ENCODE measurements at regions not wholly inside any gene's neighbourhood (a gene's known extent, or its start where the extent isn't known, plus 50 kb on each side); places are given as distances from the start of the nearest gene placed in this dataset.
"Not testable (repeated sequence)": the region's sequence is repeated elsewhere in the genome, so short reads cannot be mapped to it uniquely, and the experiment has no call there.

DNA sequence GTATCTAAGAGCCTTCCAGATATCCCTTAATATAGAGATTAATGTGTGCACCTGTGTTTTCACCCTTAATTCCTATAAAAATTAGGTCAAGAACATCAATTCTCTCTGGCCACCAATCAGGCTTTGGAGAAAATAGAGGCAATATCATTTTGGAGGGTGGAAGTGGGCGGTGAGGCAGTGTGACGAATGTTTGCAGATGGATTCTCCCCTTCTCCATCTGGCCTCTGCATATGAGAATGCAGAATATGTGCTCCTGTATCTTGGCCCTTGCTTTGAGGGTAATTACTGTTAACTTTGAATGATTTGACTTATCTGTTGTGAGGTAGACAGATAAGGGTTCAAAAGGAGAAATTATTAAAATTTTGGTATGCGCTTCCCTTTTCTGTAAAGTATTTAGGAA is 304.0 kb upstream of the NPSR1 start:
- peaks cover 5% of the 10 kb centered on the region for H3K4me1 ChIP-seq
- H3K27me3 ChIP-seq (ENCODE audit: low read depth): no peaks in the 10 kb centered on the region
- H3K4me3 ChIP-seq: no peak overlapping the region
- no peak for DNase-seq
- intact Hi-C loops (cut with micrococcal nuclease): no loop called here
- no peaks in the 10 kb centered on the region for H3K36me3 ChIP-seq
- TF ChIP-seq, protein P1, sequence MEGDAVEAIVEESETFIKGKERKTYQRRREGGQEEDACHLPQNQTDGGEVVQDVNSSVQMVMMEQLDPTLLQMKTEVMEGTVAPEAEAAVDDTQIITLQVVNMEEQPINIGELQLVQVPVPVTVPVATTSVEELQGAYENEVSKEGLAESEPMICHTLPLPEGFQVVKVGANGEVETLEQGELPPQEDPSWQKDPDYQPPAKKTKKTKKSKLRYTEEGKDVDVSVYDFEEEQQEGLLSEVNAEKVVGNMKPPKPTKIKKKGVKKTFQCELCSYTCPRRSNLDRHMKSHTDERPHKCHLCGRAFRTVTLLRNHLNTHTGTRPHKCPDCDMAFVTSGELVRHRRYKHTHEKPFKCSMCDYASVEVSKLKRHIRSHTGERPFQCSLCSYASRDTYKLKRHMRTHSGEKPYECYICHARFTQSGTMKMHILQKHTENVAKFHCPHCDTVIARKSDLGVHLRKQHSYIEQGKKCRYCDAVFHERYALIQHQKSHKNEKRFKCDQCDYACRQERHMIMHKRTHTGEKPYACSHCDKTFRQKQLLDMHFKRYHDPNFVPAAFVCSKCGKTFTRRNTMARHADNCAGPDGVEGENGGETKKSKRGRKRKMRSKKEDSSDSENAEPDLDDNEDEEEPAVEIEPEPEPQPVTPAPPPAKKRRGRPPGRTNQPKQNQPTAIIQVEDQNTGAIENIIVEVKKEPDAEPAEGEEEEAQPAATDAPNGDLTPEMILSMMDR (IDR thresholded peaks at IDR 0.05; ENCODE audit: borderline replicate concordance): no peak
- H3K9me3 ChIP-seq (replicated peaks): no peaks in the 10 kb centered on the region
- no peak overlapping the region for H3K27ac ChIP-seq (replicated peaks)

DNA sequence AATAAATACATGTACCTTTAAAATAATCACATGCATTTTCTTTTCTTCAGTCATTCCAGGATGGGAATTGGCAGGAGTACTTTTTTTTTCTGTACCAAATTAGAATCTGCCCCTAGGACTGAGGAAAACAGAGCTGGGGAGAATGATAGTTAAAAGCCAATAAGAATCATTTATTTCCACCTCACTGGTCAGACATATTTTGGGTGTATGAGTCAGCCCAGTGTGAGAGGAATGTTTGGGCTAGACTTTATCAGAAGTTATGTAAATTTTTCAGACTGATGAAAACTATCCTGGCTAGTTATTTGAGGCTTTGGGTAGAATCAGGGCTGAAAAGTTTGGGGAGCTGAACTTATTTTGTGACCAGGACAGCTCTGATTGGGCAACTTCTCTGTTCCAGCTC is 303.1 kb upstream of the NPSR1 start:
- Histone ChIP-seq H3K27me3 (ENCODE audit: low read depth) (no peaks in the 10 kb centered on the region), H3K27ac (replicated peaks) (no peak overlapping the region), H3K4me1 (peaks cover 5% of the 10 kb centered on the region), H3K4me3 (no peak overlapping the region), H3K36me3 (no peaks in the 10 kb centered on the region), H3K9me3 (replicated peaks) (no peaks in the 10 kb centered on the region)
- TF ChIP-seq, protein P1 (IDR thresholded peaks at IDR 0.05; ENCODE audit: borderline replicate concordance): no peak
- intact Hi-C loops (cut with micrococcal nuclease): no loop called here
- no peak for DNase-seq

DNA sequence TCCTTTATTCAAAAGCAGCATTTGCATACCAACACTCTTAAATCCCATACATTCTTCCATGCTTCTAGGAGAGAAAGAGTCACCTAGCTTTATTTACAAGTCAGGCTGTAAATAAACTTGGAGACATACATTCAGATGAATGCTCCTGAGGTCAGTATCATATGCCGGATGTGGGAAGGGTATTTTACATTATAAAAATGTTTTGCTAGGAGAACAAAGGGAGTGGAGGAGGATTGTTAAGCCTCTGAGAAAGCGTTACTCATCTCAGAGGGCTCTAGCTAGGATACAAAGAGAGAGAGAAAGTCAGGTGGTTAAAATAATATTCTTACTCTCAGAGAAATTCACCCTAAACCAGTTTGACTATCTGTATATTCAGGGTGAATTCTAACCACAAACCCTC is 300.9 kb upstream of the NPSR1 start:
- TF ChIP-seq, protein P1 (IDR thresholded peaks at IDR 0.05; ENCODE audit: borderline replicate concordance): no peak
- DNase-seq: no peak
- Histone ChIP-seq H3K27me3 (ENCODE audit: low read depth) (no peaks in the 10 kb centered on the region), H3K4me3 (no peak overlapping the region), H3K27ac (replicated peaks) (no peak overlapping the region), H3K4me1 (peaks cover 5% of the 10 kb centered on the region), H3K9me3 (replicated peaks) (no peaks in the 10 kb centered on the region), H3K36me3 (no peaks in the 10 kb centered on the region)
- intact Hi-C loops (cut with micrococcal nuclease): no loop called here

DNA sequence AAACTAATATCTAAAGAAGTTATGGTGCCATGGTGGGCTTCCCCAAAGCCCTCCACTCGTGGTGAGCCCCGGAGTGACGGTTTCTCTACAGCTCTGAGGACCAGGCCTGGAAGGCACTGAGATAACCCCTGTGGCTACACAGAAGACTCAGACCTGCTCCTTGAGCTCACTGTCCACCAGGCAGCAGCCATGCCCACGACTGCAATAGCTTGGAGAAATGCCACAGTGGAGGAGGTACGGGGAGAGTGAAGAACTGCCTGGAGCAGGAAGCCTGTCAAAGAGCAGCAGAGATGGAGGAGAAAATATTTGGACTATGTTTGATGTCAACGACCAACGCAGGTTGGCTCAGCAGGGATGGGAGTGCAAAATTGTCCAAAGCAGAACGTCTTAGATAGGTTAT is 300.1 kb upstream of the NPSR1 start:
- no peak overlapping the region for H3K4me3 ChIP-seq
- H3K27me3 ChIP-seq (ENCODE audit: low read depth): no peaks in the 10 kb centered on the region
- no peaks in the 10 kb centered on the region for H3K9me3 ChIP-seq (replicated peaks)
- intact Hi-C loops (cut with micrococcal nuclease): no loop called here
- no peak for DNase-seq
- TF ChIP-seq, protein P1 (IDR thresholded peaks at IDR 0.05; ENCODE audit: borderline replicate concordance): no peak
- H3K27ac ChIP-seq (replicated peaks): no peak overlapping the region
- no peaks in the 10 kb centered on the region for H3K36me3 ChIP-seq
- H3K4me1 ChIP-seq: peaks cover 5% of the 10 kb centered on the region

DNA sequence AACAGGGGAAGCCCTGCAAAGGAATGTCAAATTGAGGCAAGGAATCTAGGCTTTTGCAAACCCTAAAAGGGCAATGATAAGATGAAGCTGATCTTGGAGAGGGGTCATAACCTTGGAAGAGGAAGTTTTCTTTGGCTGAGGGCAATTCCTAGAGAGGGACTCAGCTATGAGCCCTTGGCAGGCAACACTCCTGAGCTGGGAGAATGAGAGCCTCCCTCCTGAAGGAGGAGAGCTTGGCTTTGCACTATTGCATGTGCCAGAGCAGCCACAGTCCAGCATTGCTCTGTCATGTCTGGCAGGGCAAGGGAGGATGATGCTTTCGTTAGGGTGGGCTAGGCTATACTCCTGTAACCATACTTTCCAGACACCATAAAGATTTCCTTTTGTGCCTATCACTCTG is 299.4 kb upstream of the NPSR1 start:
- H3K36me3 ChIP-seq; H3K9me3 ChIP-seq (replicated peaks); intact Hi-C loops (cut with micrococcal nuclease); DNase-seq; H3K27me3 ChIP-seq (ENCODE audit: low read depth); H3K27ac ChIP-seq (replicated peaks); H3K4me1 ChIP-seq; H3K4me3 ChIP-seq: not testable (repeated sequence)

DNA sequence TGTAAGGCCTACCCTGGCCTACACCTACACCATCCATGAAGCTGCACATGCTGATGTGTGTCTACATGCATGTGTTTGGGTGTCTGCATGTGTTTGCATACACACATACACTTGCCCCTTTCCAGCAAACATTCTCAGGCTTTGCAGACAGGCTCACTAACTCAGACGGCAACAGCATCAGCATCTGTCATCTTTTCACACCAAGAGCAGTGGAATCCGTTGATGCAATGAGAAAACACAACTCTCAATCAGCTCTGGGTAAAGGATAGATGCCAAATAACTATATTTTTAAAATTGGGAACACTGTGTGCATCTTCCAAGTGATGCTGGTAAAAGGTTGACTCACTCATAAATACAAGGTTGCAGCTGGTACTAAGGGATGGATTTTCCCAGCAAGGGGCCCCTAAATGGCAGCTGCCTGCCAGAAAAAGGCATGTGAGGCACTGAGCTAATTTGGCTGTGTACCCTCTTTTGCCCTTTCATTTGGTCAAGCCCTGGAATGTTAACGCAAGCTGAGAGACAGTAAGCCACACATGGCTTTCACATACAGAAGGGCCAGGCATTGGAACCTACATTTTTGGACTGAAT is 296.3 kb upstream of the NPSR1 start:
- intact Hi-C loops (cut with micrococcal nuclease): no loop called here
- Histone ChIP-seq H3K27ac (replicated peaks) (no peak overlapping the region), H3K9me3 (replicated peaks) (no peaks in the 10 kb centered on the region), H3K36me3 (no peaks in the 10 kb centered on the region), H3K4me1 (no peaks in the 10 kb centered on the region), H3K4me3 (no peak overlapping the region), H3K27me3 (ENCODE audit: low read depth) (no peaks in the 10 kb centered on the region)
- DNase-seq: no peak
- TF ChIP-seq, protein P1 (IDR thresholded peaks at IDR 0.05; ENCODE audit: borderline replicate concordance): no peak
